ENCODE measurements at regions not wholly inside any gene's neighbourhood (a gene's known extent, or its start where the extent isn't known, plus 50 kb on each side); places are given as distances from the start of the nearest gene placed in this dataset.
"Not testable (repeated sequence)": the region's sequence is repeated elsewhere in the genome, so short reads cannot be mapped to it uniquely, and the experiment has no call there.

GRCh38 chr2:175372704-175373701 lies 191.5 kb upstream of the ATP5MC3 start:
- peak; percentile 11 for DNase-seq (ENCODE audit: low read depth)
- in situ Hi-C loops (cut with HindIII; ENCODE audit: low pct_unique_long_range_greater_than_20kb, low sequenced_read_pairs): no loop called here

- DNase-seq (ENCODE audit: low read depth): no peak
- in situ Hi-C loops (cut with HindIII; ENCODE audit: low pct_unique_long_range_greater_than_20kb, low sequenced_read_pairs): no loop called here
Observed at GRCh38 chr2:175371378-175371777, 189.9 kb upstream of the ATP5MC3 start.

- in situ Hi-C loops (cut with HindIII; ENCODE audit: low pct_unique_long_range_greater_than_20kb, low sequenced_read_pairs): no loop called here
- peak; percentile 34 for DNase-seq (ENCODE audit: low read depth)
Observed at GRCh38 chr2:175366815-175367214, 185.3 kb upstream of the ATP5MC3 start.

GRCh38 chr2:175363699-175364098 lies 182.2 kb upstream of the ATP5MC3 start:
- in situ Hi-C loops (cut with HindIII; ENCODE audit: low pct_unique_long_range_greater_than_20kb, low sequenced_read_pairs): no loop called here
- DNase-seq (ENCODE audit: low read depth): no peak

GRCh38 chr2:175362331-175362730 lies 180.8 kb upstream of the ATP5MC3 start:
- no peak for DNase-seq (ENCODE audit: low read depth)
- in situ Hi-C loops (cut with HindIII; ENCODE audit: low pct_unique_long_range_greater_than_20kb, low sequenced_read_pairs): no loop called here

DNA sequence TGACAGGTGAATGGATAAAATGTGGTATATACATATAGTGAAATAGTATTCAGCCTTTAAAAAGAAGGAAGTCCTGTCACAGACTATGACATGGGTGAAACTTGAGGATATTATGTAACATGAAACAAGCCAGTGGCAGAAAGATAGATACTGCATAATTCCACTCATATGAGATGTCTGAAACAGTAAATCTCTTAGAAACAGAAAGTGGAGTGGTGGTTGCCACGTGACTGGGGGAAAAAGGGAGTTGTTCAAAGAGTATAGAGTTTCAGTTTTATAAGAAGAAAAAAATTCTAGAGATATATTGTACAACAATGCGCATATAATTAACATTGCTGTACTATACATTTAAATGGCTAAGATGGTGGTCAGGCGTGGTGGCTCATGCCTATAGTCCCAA lies 178.2 kb upstream of the ATP5MC3 start:
- in situ Hi-C loops (cut with HindIII; ENCODE audit: low pct_unique_long_range_greater_than_20kb, low sequenced_read_pairs): no loop called here
- DNase-seq (ENCODE audit: low read depth): no peak

DNA sequence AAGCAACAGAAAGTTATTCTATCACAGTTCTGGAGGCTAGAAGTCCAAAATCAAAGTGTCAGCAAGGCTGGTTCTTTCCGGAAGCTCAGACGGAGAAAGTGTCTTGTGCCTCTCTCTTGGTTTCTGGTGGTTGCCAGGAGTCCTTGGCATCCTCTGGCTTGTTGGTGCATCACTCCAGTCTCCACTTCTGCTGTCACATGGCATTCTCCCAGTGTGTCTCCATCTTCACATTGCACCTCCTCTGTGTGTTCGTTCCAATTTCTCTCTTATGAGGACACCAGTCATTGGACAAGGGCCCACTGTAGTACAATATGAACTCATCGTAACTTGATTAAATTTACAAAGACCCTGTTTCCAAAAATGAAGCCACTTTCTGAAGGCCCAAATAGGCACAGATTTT lies 175.4 kb upstream of the ATP5MC3 start:
- DNase-seq (ENCODE audit: low read depth): no peak
- in situ Hi-C loops (cut with HindIII; ENCODE audit: low pct_unique_long_range_greater_than_20kb, low sequenced_read_pairs): no loop called here

DNA sequence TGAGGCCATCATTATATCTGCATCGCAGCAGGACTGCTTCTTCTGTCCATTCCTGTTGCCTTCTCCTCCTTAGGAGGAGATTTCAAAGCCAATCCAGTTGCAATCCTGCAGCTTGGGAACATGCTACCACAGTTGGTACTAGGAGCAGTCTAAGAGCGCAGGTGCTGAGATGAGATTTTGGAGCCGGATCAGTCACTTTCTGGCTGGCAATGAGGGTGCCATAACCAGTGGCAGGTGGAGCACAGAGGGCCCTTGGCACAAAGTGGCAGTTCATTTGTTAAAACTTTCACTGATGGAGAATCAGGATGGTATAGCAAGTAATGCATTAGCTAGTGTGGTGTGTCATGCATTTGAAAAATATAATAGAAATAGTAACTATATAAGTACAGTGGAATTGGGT lies 173.7 kb upstream of the ATP5MC3 start:
- DNase-seq (ENCODE audit: low read depth): no peak
- in situ Hi-C loops (cut with HindIII; ENCODE audit: low pct_unique_long_range_greater_than_20kb, low sequenced_read_pairs): no loop called here

DNA sequence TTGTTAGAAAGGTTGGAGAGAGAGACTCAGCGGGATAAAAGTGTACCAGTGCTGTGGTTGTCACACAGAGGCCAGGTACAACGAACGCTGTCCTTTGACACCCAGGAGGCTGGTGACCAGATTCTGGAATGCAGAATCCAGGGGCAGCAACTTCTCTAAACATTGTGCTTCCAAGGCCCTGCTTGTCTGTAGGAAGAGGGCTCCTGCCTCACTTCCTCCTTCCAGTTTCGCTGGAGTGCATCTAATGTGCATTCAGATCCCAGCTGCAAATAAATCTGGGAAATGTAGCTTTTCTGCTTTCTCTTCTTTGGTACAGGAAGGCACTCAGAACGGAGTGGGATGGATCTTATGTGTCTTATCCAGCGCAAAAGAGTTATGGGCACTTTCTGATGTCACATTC lies 171.8 kb upstream of the ATP5MC3 start:
- no peak for DNase-seq (ENCODE audit: low read depth)
- in situ Hi-C loops (cut with HindIII; ENCODE audit: low pct_unique_long_range_greater_than_20kb, low sequenced_read_pairs): no loop called here

- in situ Hi-C loops (cut with HindIII; ENCODE audit: low pct_unique_long_range_greater_than_20kb, low sequenced_read_pairs): no loop called here
- no peak for DNase-seq (ENCODE audit: low read depth)
Observed at GRCh38 chr2:175351512-175351911, 170.0 kb upstream of the ATP5MC3 start.

DNA sequence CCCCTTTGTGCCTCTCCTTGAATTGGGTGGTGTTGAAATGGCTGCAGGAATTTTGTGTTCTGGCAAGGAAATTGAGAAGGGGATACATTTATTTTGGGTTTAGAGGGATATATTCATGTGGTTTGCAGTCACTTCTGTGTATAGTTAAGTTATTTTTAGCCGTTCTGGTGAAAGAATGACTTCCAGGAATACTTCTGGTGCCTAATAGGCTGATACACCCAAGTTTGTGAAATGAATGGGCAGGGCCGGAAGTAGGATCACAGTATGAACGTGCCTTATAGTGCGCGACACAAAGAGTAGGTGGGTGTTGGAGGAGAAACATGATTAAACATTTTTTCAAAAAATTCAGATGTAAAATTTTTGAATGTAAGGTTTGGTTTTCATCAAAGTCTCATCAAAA lies 168.6 kb upstream of the ATP5MC3 start:
- DNase-seq (ENCODE audit: low read depth): no peak
- in situ Hi-C loops (cut with HindIII; ENCODE audit: low pct_unique_long_range_greater_than_20kb, low sequenced_read_pairs): no loop called here

DNA sequence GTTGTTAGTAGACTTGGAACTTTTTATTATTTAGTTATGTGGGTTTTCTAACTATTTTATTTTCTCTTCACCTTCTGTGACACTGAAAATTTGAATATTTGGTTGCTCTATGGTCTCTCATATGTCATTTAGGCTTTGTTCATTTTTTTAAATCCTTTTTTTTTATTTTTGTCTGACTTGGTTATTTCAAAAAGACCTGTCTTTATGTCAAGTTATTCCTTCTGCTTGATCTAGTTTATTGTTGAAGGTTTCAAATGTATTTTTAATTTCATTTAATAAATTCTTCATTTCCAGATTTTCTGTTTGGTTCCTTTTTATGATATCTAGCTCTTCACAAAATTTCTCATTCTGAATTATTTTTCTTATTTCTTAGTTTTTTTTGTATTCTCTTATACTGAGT lies 160.6 kb upstream of the ATP5MC3 start:
- in situ Hi-C loops (cut with HindIII; ENCODE audit: low pct_unique_long_range_greater_than_20kb, low sequenced_read_pairs): no loop called here
- DNase-seq (ENCODE audit: low read depth): no peak

- in situ Hi-C loops (cut with HindIII; ENCODE audit: low pct_unique_long_range_greater_than_20kb, low sequenced_read_pairs): no loop called here
- no peak for DNase-seq (ENCODE audit: low read depth)
Observed at GRCh38 chr2:175330195-175330594, 148.7 kb upstream of the ATP5MC3 start.

DNA sequence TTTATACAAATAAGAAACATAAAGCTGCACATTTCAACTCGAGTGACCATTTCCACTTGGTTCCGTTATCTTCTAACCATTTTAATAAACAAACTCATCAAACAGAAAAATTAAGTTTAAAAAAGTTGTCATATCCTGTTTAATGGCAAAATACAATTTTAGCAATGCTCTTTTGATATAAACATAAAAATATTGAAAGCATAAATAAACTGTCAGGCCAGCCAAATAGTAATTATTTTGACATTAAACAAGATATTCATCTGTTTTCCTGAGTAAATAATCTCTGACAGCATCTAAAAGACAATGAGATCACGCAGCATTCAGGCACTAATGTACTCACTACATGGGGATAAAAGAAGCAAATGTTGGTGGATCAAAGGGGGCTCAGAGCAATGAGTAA lies 145.3 kb upstream of the ATP5MC3 start:
- no peak for DNase-seq (ENCODE audit: low read depth)
- in situ Hi-C loops (cut with HindIII; ENCODE audit: low pct_unique_long_range_greater_than_20kb, low sequenced_read_pairs): no loop called here

GRCh38 chr2:175326164-175326563 lies 144.7 kb upstream of the ATP5MC3 start:
- in situ Hi-C loops (cut with HindIII; ENCODE audit: low pct_unique_long_range_greater_than_20kb, low sequenced_read_pairs); DNase-seq (ENCODE audit: low read depth): not testable (repeated sequence)

DNA sequence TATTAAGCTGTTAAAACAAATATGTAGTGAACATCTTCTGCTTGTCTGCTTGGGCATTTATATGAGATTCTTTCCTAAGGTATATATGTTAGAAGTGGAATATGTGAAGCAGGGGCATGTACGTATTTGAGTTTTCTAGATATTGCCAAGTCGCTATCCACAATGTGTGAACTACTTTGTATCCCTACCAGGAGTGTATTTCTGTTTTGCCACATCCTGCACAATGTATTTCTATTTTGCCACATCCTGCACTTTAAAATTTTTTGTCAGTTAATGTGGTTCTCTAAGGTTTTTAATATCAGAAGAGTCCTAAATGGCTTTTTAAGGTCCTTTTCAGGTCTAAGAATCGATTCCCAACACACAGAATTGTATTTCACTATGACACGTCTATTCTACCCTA lies 141.7 kb upstream of the ATP5MC3 start:
- in situ Hi-C loops (cut with HindIII; ENCODE audit: low pct_unique_long_range_greater_than_20kb, low sequenced_read_pairs): no loop called here

GRCh38 chr2:175318542-175318941 lies 137.0 kb upstream of the ATP5MC3 start:
- no peak for DNase-seq (ENCODE audit: low read depth)
- in situ Hi-C loops (cut with HindIII; ENCODE audit: low pct_unique_long_range_greater_than_20kb, low sequenced_read_pairs): no loop called here

More for the DNA sequence above, 141.7 kb upstream of the ATP5MC3 start:
- no peak for DNase-seq (ENCODE audit: low read depth)

- in situ Hi-C loops (cut with HindIII; ENCODE audit: low pct_unique_long_range_greater_than_20kb, low sequenced_read_pairs): no loop called here
- no peak for DNase-seq (ENCODE audit: low read depth)
Observed at GRCh38 chr2:175317751-175318150, 136.2 kb upstream of the ATP5MC3 start.

DNA sequence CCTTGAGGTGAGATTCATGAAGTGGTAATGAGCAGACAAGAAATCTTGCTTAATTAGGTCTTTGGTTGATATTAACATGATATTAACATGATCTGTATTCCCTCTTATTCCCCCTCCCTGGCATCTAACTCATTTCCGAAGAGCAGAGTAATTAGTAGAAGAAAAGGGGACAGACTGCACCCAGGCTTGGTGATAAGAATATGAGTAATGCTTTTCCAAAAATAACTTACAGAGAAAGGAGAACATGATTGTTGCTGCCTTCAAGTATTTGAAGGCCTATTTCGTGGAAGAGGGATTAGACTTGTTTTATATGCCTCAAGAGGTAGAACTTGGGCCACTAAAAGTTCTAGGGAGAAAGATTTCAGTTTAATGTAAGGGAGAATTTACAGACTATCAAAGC lies 130.6 kb upstream of the ATP5MC3 start:
- DNase-seq (ENCODE audit: low read depth): no peak
- in situ Hi-C loops (cut with HindIII; ENCODE audit: low pct_unique_long_range_greater_than_20kb, low sequenced_read_pairs): no loop called here
